LoVo (cell line): ENCODE measurements at regions not wholly inside any gene's neighbourhood (a gene's known extent, or its start where the extent isn't known, plus 50 kb on each side); places are given as distances from the start of the nearest gene placed in this dataset.
A peak's percentile ranks its signal among the peaks of the same experiment; 100 is the strongest.

Experiments used
- DNase-seq: peaks from one replicate; pipeline ENCODE4 v3.0.0-alpha.2; 2016; ENCODE audit warnings: low spot score

- no peak for DNase-seq
Observed at GRCh38 chr7:12741951-12742575, 54.6 kb downstream of the ARL4A start.

GRCh38 chr7:12746211-12746610 lies 58.8 kb downstream of the ARL4A start:
- no peak for DNase-seq

- no peak for DNase-seq
Observed at GRCh38 chr7:12747687-12748306, 60.4 kb downstream of the ARL4A start.

- no peak for DNase-seq
Observed at GRCh38 chr7:12749069-12749468, 61.6 kb downstream of the ARL4A start.

- DNase-seq = no peak
Observed at GRCh38 chr7:12749746-12750145, 62.3 kb downstream of the ARL4A start.

GRCh38 chr7:12751764-12752163 lies 64.3 kb downstream of the ARL4A start:
- no peak for DNase-seq

GRCh38 chr7:12754179-12754578 lies 66.7 kb downstream of the ARL4A start:
- no peak for DNase-seq

GRCh38 chr7:12756821-12757220 lies 69.4 kb downstream of the ARL4A start:
- DNase-seq = no peak

GRCh38 chr7:12757443-12757842 lies 70.0 kb downstream of the ARL4A start:
- DNase-seq = no peak

GRCh38 chr7:12759151-12759550 lies 71.7 kb downstream of the ARL4A start:
- no peak for DNase-seq

GRCh38 chr7:12761111-12761510 lies 73.7 kb downstream of the ARL4A start:
- no peak for DNase-seq

GRCh38 chr7:12761691-12762090 lies 74.3 kb downstream of the ARL4A start:
- DNase-seq = no peak

GRCh38 chr7:12764458-12764891 lies 77.0 kb downstream of the ARL4A start:
- DNase-seq = no peak

GRCh38 chr7:12765431-12766100 lies 78.1 kb downstream of the ARL4A start:
- no peak for DNase-seq

- no peak for DNase-seq
Observed at GRCh38 chr7:12766416-12766815, 79.0 kb downstream of the ARL4A start.

- DNase-seq = no peak
Observed at GRCh38 chr7:12768948-12769347, 81.5 kb downstream of the ARL4A start.

- no peak for DNase-seq
Observed at GRCh38 chr7:12769444-12769843, 82.0 kb downstream of the ARL4A start.

GRCh38 chr7:12770227-12770975 lies 83.0 kb downstream of the ARL4A start:
- DNase-seq = peak; percentile 41

GRCh38 chr7:12771378-12771877 lies 84.0 kb downstream of the ARL4A start:
- DNase-seq = no peak

- no peak for DNase-seq
Observed at GRCh38 chr7:12772768-12773167, 85.3 kb downstream of the ARL4A start.

GRCh38 chr7:12777257-12777656 lies 89.8 kb downstream of the ARL4A start:
- no peak for DNase-seq

- DNase-seq = no peak
Observed at GRCh38 chr7:12779947-12780346, 92.5 kb downstream of the ARL4A start.
